Naive B cell (primary cell): ENCODE measurements at regions not wholly inside any gene's neighbourhood (a gene's known extent, or its start where the extent isn't known, plus 50 kb on each side); places are given as distances from the start of the nearest gene placed in this dataset.
"Not testable (repeated sequence)": the region's sequence is repeated elsewhere in the genome, so short reads cannot be mapped to it uniquely, and the experiment has no call there.

Experiments
- ATAC-seq, 2 donors: fragments of 150-1000 bp; cut with Tn5 transposase; 2 replicates each; pipeline ENCODE4 v1.10.0; 2021; ENCODE audit warnings: low read depth in 2 of 2, mild to moderate bottlenecking in 2 of 2, moderate library complexity in 2 of 2
- DNase-seq: peaks from one replicate; pipeline ENCODE4 v3.0.0; 2022
- H3K27ac Mint-ChIP-seq, 6 donors: one replicate each; pipeline ENCODE4 v1.8.0; 2020 to 2022; ENCODE audit warnings: mild to moderate bottlenecking in 6 of 6, mixed read lengths in 6 of 6, moderate library complexity in 5 of 6, inconsistent platforms in 2 of 6
- H3K27me3 Mint-ChIP-seq, 3 donors: one replicate each; pipeline ENCODE4 v1.8.0; 2021 to 2022; ENCODE audit warnings: mixed read lengths in 3 of 3, mild to moderate bottlenecking in 1 of 3
- H3K36me3 Mint-ChIP-seq, 2 donors: one replicate each; pipeline ENCODE4 v1.8.0; 2020 to 2022; ENCODE audit warnings: mixed read lengths in 2 of 2, inconsistent platforms in 1 of 2, mild to moderate bottlenecking in 1 of 2
- H3K4me1 Mint-ChIP-seq, 3 donors: one replicate each; pipeline ENCODE4 v1.8.0; 2020 to 2022; ENCODE audit warnings: mixed read lengths in 3 of 3, inconsistent platforms in 1 of 3, mild to moderate bottlenecking in 1 of 3, moderate library complexity in 1 of 3
- H3K4me3 Mint-ChIP-seq, 8 donors: one replicate each; pipeline ENCODE4 v1.8.0; 2020 to 2022; ENCODE audit warnings: mild to moderate bottlenecking in 8 of 8, mixed read lengths in 8 of 8, moderate library complexity in 8 of 8, inconsistent platforms in 2 of 8
- H3K9me3 Mint-ChIP-seq, 7 donors: one replicate each; pipeline ENCODE4 v1.8.0; 2020 to 2022; ENCODE audit warnings: mixed read lengths in 7 of 7, mild to moderate bottlenecking in 5 of 7, inconsistent platforms in 2 of 7, moderate library complexity in 1 of 7

GRCh38 chr13:24931450-24932251, 164.3 kb upstream of the PABPC3 start:
- Mint-ChIP-seq H3K27me3 (peaks cover 36 to 60% (median 43%) of the 10 kb centered on the region in 3 donors), H3K4me1 (peaks cover 0 to 6% (median 0%) of the 10 kb centered on the region in 3 donors), H3K4me3 (peak overlapping the region in 4 of 8 donors; percentile 6 to 44 (median 22)), H3K36me3 (peaks cover 4 to 20% of the 10 kb centered on the region in 2 donors), H3K9me3 (peaks cover 0 to 3% (median 0%) of the 10 kb centered on the region in 7 donors), H3K27ac (peak overlapping the region in 2 of 6 donors; percentile 33 to 63)
- ATAC-seq: no peak
- DNase-seq: no peak

GRCh38 chr13:24933106-24934023, 162.6 kb upstream of the PABPC3 start:
- H3K4me1 Mint-ChIP-seq, H3K27ac Mint-ChIP-seq, H3K4me3 Mint-ChIP-seq, ATAC-seq, H3K9me3 Mint-ChIP-seq, DNase-seq: not testable (repeated sequence)
- H3K27me3 Mint-ChIP-seq: peaks cover 36 to 61% (median 44%) of the 10 kb centered on the region in 3 donors
- H3K36me3 Mint-ChIP-seq: peaks cover 4 to 20% of the 10 kb centered on the region in 2 donors

- not testable (repeated sequence) for H3K4me1 Mint-ChIP-seq, H3K4me3 Mint-ChIP-seq, H3K9me3 Mint-ChIP-seq, ATAC-seq, H3K27ac Mint-ChIP-seq, DNase-seq
- Mint-ChIP-seq H3K27me3 (peaks cover 36 to 62% (median 50%) of the 10 kb centered on the region in 3 donors), H3K36me3 (peaks cover 4 to 20% of the 10 kb centered on the region in 2 donors)
Observed at GRCh38 chr13:24934024-24934385, 161.9 kb upstream of the PABPC3 start.

GRCh38 chr13:24938966-24939365, 157.0 kb upstream of the PABPC3 start:
- ATAC-seq: no peak
- Mint-ChIP-seq H3K4me3 (no peak overlapping the region), H3K27ac (peak overlapping the region in 1 of 6 donors; percentile 1), H3K4me1 (no peaks in the 10 kb centered on the region), H3K27me3 (peaks cover 27 to 41% (median 31%) of the 10 kb centered on the region in 3 donors), H3K36me3 (peaks cover 0 to 4% of the 10 kb centered on the region in 2 donors), H3K9me3 (peaks cover 0 to 9% (median 5%) of the 10 kb centered on the region in 7 donors)
- no peak for DNase-seq

- Mint-ChIP-seq H3K9me3 (peaks cover 0 to 16% (median 5%) of the 10 kb centered on the region in 7 donors), H3K27me3 (peaks cover 23 to 34% (median 25%) of the 10 kb centered on the region in 3 donors)
- H3K4me1 Mint-ChIP-seq, H3K36me3 Mint-ChIP-seq, ATAC-seq, DNase-seq, H3K4me3 Mint-ChIP-seq, H3K27ac Mint-ChIP-seq: not testable (repeated sequence)
Observed at GRCh38 chr13:24941023-24941713, 154.8 kb upstream of the PABPC3 start.

DNA sequence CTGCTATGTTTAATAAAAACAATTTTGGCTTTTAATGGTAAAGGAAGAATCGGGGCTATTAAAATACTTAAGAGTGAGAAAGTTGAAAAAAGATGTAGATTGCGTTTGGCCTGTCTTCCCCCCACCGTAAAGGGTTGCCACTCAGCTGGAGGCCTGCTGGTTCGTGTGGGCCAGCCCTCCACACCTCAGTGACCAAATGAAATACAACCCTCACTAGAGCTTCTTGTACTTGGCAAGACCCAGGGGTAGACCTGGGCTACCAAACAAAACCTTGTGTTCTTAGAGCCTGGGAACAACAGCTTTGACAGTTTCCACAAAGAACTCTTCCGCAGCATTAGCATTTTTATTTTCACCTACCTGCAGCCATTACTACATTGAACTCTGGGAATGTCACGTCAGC, 152.8 kb upstream of the PABPC3 start:
- no peaks in the 10 kb centered on the region for H3K4me1 Mint-ChIP-seq
- H3K36me3 Mint-ChIP-seq: no peaks in the 10 kb centered on the region
- peaks cover 23 to 25% (median 25%) of the 10 kb centered on the region in 3 donors for H3K27me3 Mint-ChIP-seq
- DNase-seq: no peak
- peaks cover 0 to 8% (median 0%) of the 10 kb centered on the region in 7 donors for H3K9me3 Mint-ChIP-seq
- ATAC-seq: no peak
- H3K27ac Mint-ChIP-seq: no peak overlapping the region
- no peak overlapping the region for H3K4me3 Mint-ChIP-seq

DNA sequence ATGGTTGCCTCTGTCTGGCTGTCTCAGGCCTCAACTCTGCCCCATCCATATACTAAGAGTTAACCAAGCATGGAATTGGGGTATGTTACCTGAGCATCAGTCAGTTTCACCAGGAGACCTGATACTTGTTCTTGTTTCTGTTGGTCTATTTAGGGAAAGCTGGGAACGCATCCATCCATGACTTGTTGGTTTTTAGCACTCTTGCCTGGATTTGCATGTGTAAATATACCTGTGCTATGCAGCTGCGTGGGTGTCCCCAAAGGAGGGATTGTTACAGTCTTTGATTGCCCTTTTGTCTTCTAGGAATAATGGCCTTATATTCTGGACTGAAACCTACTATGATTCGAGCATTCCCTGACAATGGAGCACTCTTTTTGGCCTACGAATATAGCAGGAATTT, 151.9 kb upstream of the PABPC3 start:
- H3K27me3 Mint-ChIP-seq: peaks cover 16 to 25% (median 20%) of the 10 kb centered on the region in 3 donors
- H3K27ac Mint-ChIP-seq, H3K4me1 Mint-ChIP-seq, H3K36me3 Mint-ChIP-seq, ATAC-seq, DNase-seq, H3K4me3 Mint-ChIP-seq, H3K9me3 Mint-ChIP-seq: not testable (repeated sequence)

DNA sequence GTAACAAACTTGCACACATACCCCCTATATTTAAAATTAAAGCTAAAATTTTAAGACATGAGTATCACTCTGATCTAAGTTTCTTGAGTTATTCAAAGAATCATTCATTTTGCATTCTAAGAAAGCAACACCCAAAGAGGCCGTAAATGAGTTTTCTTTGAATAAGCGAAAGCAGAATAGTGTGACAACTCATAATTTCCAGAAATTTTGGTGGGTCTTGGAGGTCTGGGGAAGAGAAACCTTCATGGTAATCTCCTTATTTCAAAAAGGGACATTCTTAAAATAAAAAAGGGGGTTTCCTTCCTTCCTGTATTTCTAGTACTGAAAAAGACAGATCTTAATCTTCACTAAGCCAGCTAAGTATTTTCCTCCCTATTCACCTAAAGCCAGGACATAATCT, 147.0 kb upstream of the PABPC3 start:
- not testable (repeated sequence) for H3K27me3 Mint-ChIP-seq, ATAC-seq, H3K27ac Mint-ChIP-seq, DNase-seq, H3K9me3 Mint-ChIP-seq, H3K4me3 Mint-ChIP-seq, H3K36me3 Mint-ChIP-seq
- H3K4me1 Mint-ChIP-seq: peaks cover 4 to 17% (median 6%) of the 10 kb centered on the region in 3 donors

DNA sequence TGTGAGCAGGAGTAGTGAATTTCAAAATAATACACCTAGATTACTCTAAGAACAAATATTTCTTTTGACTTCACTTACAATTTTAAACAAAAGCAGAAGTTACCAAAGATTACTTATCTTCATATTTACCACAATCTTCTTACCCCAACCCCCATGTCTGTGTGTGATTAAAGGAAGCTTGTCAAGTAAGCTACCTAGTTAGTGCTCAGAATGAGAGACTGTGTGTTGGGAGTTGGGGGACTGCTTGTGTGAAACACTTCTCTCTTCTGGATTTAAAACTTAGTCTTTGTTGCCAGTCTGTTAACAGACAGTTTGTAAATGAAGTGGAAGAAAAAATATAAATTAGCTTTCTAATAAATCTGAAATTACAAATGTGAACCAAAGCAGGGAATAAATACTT, 145.3 kb upstream of the PABPC3 start:
- H3K9me3 Mint-ChIP-seq, H3K27ac Mint-ChIP-seq, H3K4me3 Mint-ChIP-seq, ATAC-seq, H3K36me3 Mint-ChIP-seq, H3K27me3 Mint-ChIP-seq, DNase-seq: not testable (repeated sequence)
- H3K4me1 Mint-ChIP-seq: peaks cover 4 to 17% (median 6%) of the 10 kb centered on the region in 3 donors

- not testable (repeated sequence) for DNase-seq, H3K4me1 Mint-ChIP-seq, ATAC-seq, H3K9me3 Mint-ChIP-seq, H3K27ac Mint-ChIP-seq, H3K4me3 Mint-ChIP-seq, H3K36me3 Mint-ChIP-seq
- H3K27me3 Mint-ChIP-seq: peaks cover 13 to 27% (median 15%) of the 10 kb centered on the region in 3 donors
Observed at GRCh38 chr13:24967970-24968369, 128.0 kb upstream of the PABPC3 start.

GRCh38 chr13:24968416-24968815, 127.5 kb upstream of the PABPC3 start:
- H3K9me3 Mint-ChIP-seq, H3K36me3 Mint-ChIP-seq, H3K4me3 Mint-ChIP-seq, H3K4me1 Mint-ChIP-seq, H3K27ac Mint-ChIP-seq, ATAC-seq: not testable (repeated sequence)
- H3K27me3 Mint-ChIP-seq: peaks cover 13 to 29% (median 15%) of the 10 kb centered on the region in 3 donors
- DNase-seq: peak; percentile 26

DNA sequence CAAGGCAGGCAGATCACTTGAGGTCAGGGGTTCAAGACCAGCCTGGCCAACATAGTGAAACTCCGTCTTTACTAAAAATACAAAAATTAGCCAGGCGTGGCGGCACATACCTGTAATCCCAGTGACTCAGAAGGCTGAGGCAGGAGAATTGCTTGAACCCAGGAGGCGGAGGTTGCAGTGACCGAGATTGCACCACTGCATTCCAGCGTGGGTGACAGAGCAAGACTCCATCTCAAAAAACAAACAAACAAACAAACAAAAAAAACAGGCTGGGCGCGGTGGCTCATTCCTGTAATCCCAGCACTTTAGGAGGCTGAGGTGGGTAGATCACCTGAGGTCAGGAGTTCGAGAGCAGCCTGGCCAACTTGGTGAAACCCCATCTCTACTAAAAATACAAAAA, 122.8 kb upstream of the PABPC3 start:
- H3K36me3 Mint-ChIP-seq, DNase-seq, ATAC-seq, H3K4me3 Mint-ChIP-seq, H3K9me3 Mint-ChIP-seq, H3K4me1 Mint-ChIP-seq: not testable (repeated sequence)
- Mint-ChIP-seq H3K27me3 (peaks cover 17 to 41% (median 33%) of the 10 kb centered on the region in 3 donors), H3K27ac (peak overlapping the region in 1 of 6 donors; percentile 81)

DNA sequence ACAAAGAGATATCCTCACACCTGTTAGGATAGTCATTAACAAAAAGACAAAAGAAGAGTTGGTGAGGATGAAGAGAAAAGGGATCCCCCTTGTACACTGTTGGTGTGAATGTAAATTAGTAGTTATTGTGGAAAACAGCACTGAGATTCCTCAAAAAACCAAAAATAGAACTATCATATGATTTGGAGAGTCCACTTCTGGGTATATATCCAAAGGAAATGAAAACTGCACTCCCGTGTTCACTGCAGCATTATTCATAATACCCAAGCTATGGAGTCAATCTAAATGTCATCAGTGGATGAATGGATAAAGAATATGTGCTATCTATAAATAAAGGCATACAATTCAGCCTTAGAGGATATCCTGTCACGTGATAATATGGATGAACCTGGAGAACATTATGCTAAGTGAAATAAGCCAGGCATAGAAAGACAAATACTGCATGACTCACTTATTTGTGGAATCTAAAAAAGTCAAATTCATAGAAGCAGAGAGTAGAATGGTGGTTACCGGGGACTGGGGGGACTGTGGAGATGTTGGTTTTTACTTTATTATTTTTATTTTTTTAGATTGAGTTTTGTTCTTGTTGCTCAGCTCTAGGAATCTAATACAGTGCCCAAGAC, 114.6 kb upstream of the PABPC3 start:
- H3K36me3 Mint-ChIP-seq, H3K27ac Mint-ChIP-seq, DNase-seq, H3K4me3 Mint-ChIP-seq, H3K4me1 Mint-ChIP-seq, H3K9me3 Mint-ChIP-seq, ATAC-seq: not testable (repeated sequence)
- H3K27me3 Mint-ChIP-seq: peaks cover 9 to 44% (median 41%) of the 10 kb centered on the region in 3 donors
